ENCODE measurements at regions not wholly inside any gene's neighbourhood (a gene's known extent, or its start where the extent isn't known, plus 50 kb on each side); places are given as distances from the start of the nearest gene placed in this dataset.
"Not testable (repeated sequence)": the region's sequence is repeated elsewhere in the genome, so short reads cannot be mapped to it uniquely, and the experiment has no call there.

- no peak for DNase-seq (ENCODE audit: low spot score)
- no peak for ATAC-seq
Observed at GRCh38 chr9:25830381-25830780, 152.1 kb upstream of the TUSC1 start.

- ATAC-seq (no peak), DNase-seq (ENCODE audit: low spot score) (no peak)
Observed at GRCh38 chr9:25827626-25828025, 149.4 kb upstream of the TUSC1 start.

GRCh38 chr9:25816439-25816838 lies 138.2 kb upstream of the TUSC1 start:
- ATAC-seq (no peak), DNase-seq (ENCODE audit: low spot score) (no peak)

GRCh38 chr9:25814023-25814422 lies 135.8 kb upstream of the TUSC1 start:
- ATAC-seq = no peak

GRCh38 chr9:25813478-25813877 lies 135.2 kb upstream of the TUSC1 start:
- no peak for DNase-seq (ENCODE audit: low spot score)
- no peak for ATAC-seq

More at GRCh38 chr9:25814023-25814422, 135.8 kb upstream of the TUSC1 start:
- DNase-seq (ENCODE audit: low spot score) = no peak

- no peak for DNase-seq (ENCODE audit: low spot score)
- ATAC-seq = no peak
Observed at GRCh38 chr9:25808554-25808953, 130.3 kb upstream of the TUSC1 start.

GRCh38 chr9:25804856-25805255 lies 126.6 kb upstream of the TUSC1 start:
- no peak for DNase-seq (ENCODE audit: low spot score)

GRCh38 chr9:25801989-25802388 lies 123.7 kb upstream of the TUSC1 start:
- not testable (repeated sequence) for ATAC-seq

More at GRCh38 chr9:25804856-25805255, 126.6 kb upstream of the TUSC1 start:
- ATAC-seq = no peak

GRCh38 chr9:25773805-25774204 lies 95.6 kb upstream of the TUSC1 start:
- DNase-seq (ENCODE audit: low spot score) (no peak), ATAC-seq (no peak)

More at GRCh38 chr9:25801989-25802388, 123.7 kb upstream of the TUSC1 start:
- not testable (repeated sequence) for DNase-seq (ENCODE audit: low spot score)

- DNase-seq (ENCODE audit: low spot score) (no peak), ATAC-seq (no peak)
Observed at GRCh38 chr9:25755951-25756350, 77.7 kb upstream of the TUSC1 start.

- ATAC-seq (no peak), DNase-seq (ENCODE audit: low spot score) (no peak)
Observed at GRCh38 chr9:25752398-25752797, 74.2 kb upstream of the TUSC1 start.

GRCh38 chr9:25742256-25742655 lies 64.0 kb upstream of the TUSC1 start:
- no peak for DNase-seq (ENCODE audit: low spot score)
- no peak for ATAC-seq

GRCh38 chr9:25733336-25733982 lies 55.2 kb upstream of the TUSC1 start:
- DNase-seq (ENCODE audit: low spot score) (no peak), ATAC-seq (no peak)

GRCh38 chr9:25731895-25732794 lies 53.9 kb upstream of the TUSC1 start:
- ATAC-seq; DNase-seq (ENCODE audit: low spot score): not testable (repeated sequence)

Data from left lobe of liver (tissue), 2 donors.